Vagina (tissue), 2 donors: ENCODE measurements at regions not wholly inside any gene's neighbourhood (a gene's known extent, or its start where the extent isn't known, plus 50 kb on each side); places are given as distances from the start of the nearest gene placed in this dataset.

Experiments
- POLR2A ChIP-seq, 2 donors: fragments of 450-650 bp; IDR thresholded peaks; one replicate each; pipeline ENCODE4 v1.6.1; 2017; ENCODE audit warnings: antibody characterized with exemption in 2 of 2, mild to moderate bottlenecking in 2 of 2, moderate library complexity in 2 of 2
- POLR2AphosphoS5 ChIP-seq, 2 donors: sonication (generic); formaldehyde crosslinking; IDR thresholded peaks; one replicate each; pipeline ENCODE4 v1.9.0; 2017; ENCODE audit warnings: antibody characterized with exemption in 2 of 2, mild to moderate bottlenecking in 2 of 2, low read depth in 1 of 2; ENCODE audit not compliant: insufficient read depth in 1 of 2

- TF ChIP-seq POLR2A (IDR thresholded peaks at IDR 0.05) = no peak
- TF ChIP-seq POLR2AphosphoS5 (IDR thresholded peaks at IDR 0.05; ENCODE audit: insufficient read depth in 1 of 2, low read depth in 1 of 2) = no peak
Observed at GRCh38 chr1:5151511-5151910, 497.1 kb downstream of the AJAP1 start.
